IPS DF 6.9 (cell line): ENCODE measurements at regions not wholly inside any gene's neighbourhood (a gene's known extent, or its start where the extent isn't known, plus 50 kb on each side); places are given as distances from the start of the nearest gene placed in this dataset.

ENCODE experiments used
- DNase-seq: peaks from one replicate; pipeline ENCODE4 v3.0.0-alpha.2; 2013; ENCODE audit warnings: low read depth, low spot score
- H3K27ac ChIP-seq: one replicate; pipeline ENCODE4 v1.5.1; 2013; ENCODE audit warnings: low read length, control low read depth
- H3K27me3 ChIP-seq: 2 replicates; pipeline ENCODE4 v1.6.1; 2013; ENCODE audit warnings: mild to moderate bottlenecking, low read length; ENCODE audit not compliant: control insufficient read depth, insufficient read depth
- H3K36me3 ChIP-seq: 2 replicates; pipeline ENCODE4 v1.6.1; 2013; ENCODE audit warnings: low read length; ENCODE audit not compliant: control insufficient read depth, insufficient read depth
- H3K4me1 ChIP-seq: 2 replicates; pipeline ENCODE4 v1.6.1; 2013; ENCODE audit warnings: low read length; ENCODE audit not compliant: control insufficient read depth, insufficient read depth
- H3K4me3 ChIP-seq: 2 replicates; pipeline ENCODE4 v1.5.1; 2013; ENCODE audit warnings: mild to moderate bottlenecking, low read length
- H3K9me3 ChIP-seq: 2 replicates; pipeline ENCODE4 v1.6.1; 2013; ENCODE audit warnings: low read length, inconsistent platforms; ENCODE audit not compliant: control insufficient read depth, insufficient read depth
- WGBS: extraction: QIAGEN DNeasy Blood & Tissue Kit; methylation state at CpG from one replicate; pipeline ENCODE4 v1.1.7; 2013; ENCODE audit warnings: mixed read lengths, missing lambda C conversion rate; ENCODE audit not compliant: insufficient read length, insufficient coverage; 5-methylcytosine and 5-hydroxymethylcytosine counted together

- H3K4me1 ChIP-seq, result peaks cover 1% of the 10 kb centered on the region; the same call in 1 of the 2 replicates
- no peak overlapping the region for H3K4me3 ChIP-seq
- H3K27me3 ChIP-seq, result no peaks in the 10 kb centered on the region
- no peak for DNase-seq
- no CpG with 5 or more reads among the region's 2 CpGs for WGBS
- no peak overlapping the region for H3K27ac ChIP-seq
- H3K9me3 ChIP-seq, result no peaks in the 10 kb centered on the region
- no peaks in the 10 kb centered on the region for H3K36me3 ChIP-seq
Observed at GRCh38 chr3:144344925-144345548, 373.4 kb downstream of the DIPK2A start.

- H3K4me1 ChIP-seq, result peaks cover 1% of the 10 kb centered on the region; the same call in 1 of the 2 replicates
- no peak overlapping the region for H3K4me3 ChIP-seq
- WGBS, result no CpG with 5 or more reads among the region's 3 CpGs
- no peaks in the 10 kb centered on the region for H3K27me3 ChIP-seq
- H3K9me3 ChIP-seq, result no peaks in the 10 kb centered on the region
- no peaks in the 10 kb centered on the region for H3K36me3 ChIP-seq
- H3K27ac ChIP-seq, result no peak overlapping the region
- DNase-seq, result no peak
Observed at GRCh38 chr3:144350125-144350524, 378.5 kb downstream of the DIPK2A start.

DNA sequence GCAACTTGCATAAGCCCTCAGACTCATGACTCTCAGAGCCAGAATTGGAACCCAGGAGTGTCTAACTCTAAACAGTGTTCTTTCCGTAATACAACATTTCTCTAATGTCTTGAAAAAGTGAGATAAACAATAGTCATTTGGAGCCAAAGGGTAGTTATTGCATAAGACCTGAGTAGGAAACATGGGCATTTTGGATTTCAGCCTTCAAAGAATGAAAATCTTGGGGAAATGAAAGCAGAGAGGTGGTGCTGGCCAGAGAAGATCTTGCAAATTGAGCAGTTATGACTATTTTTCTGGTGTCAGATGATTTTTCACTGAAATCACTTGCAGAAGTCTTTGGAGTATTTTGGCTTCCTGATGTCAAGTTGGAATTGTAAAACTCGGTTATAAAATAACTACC, 379.4 kb downstream of the DIPK2A start:
- Histone ChIP-seq H3K36me3 (no peaks in the 10 kb centered on the region), H3K27me3 (no peaks in the 10 kb centered on the region), H3K9me3 (no peaks in the 10 kb centered on the region), H3K4me3 (no peak overlapping the region), H3K27ac (no peak overlapping the region), H3K4me1 (peaks cover 1% of the 10 kb centered on the region; the same call in 1 of the 2 replicates)
- no CpG with 5 or more reads among the region's 2 CpGs for WGBS
- no peak for DNase-seq

DNA sequence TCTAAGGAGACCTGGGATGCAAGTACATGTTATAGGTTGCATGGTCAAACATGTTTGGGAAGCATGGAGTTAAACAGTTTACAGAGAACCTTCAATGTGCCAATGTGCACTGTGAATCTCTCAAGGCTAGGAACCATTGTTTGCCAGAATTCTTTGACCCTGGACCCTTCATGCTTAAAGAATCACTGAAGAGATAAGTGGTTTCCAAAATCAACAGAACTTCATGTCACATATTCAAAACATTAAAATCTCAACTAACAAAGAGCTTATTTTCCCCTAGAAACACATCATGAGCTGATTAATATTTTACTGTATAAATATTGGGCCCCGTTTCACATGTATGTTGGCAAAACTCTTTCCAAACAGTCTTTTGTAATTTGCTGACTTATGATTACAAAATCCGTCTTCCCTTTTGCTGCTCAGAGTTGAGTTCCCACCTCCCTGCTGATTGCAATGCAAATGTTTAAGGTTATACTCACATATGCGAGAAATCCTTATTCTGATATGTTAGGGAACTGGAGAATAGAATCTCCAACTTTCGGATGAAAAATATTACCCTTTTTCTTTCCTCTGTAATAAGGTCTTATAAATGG, 380.2 kb downstream of the DIPK2A start:
- Histone ChIP-seq H3K9me3 (no peaks in the 10 kb centered on the region), H3K4me3 (no peak overlapping the region), H3K4me1 (no peaks in the 10 kb centered on the region), H3K36me3 (no peaks in the 10 kb centered on the region), H3K27me3 (no peaks in the 10 kb centered on the region), H3K27ac (no peak overlapping the region)
- DNase-seq, result no peak
- WGBS, result no CpG with 5 or more reads among the region's 4 CpGs

DNA sequence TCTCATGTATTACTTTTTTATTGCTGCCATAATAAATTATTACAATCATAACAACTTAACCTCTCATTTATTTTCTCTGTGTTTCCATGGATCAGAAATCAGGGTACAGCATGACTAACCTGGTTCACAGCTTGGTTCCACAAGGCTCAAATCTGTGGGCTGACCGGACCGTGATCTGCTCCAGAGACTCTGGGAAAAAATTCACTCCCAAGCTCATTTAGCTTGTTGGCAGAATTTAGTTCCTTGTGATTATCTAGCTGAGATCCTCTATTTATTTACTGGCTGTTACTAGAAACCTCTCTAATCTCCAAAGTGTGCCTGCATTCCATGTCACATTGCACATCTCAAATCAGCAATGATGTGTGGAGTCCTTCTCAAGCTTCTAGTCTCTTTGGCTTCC, 386.6 kb downstream of the DIPK2A start:
- no peak for DNase-seq
- no CpG with 5 or more reads among the region's 2 CpGs for WGBS
- H3K27ac ChIP-seq, result no peak overlapping the region

GRCh38 chr3:144361002-144361401, 389.4 kb downstream of the DIPK2A start:
- Histone ChIP-seq H3K27ac (no peak overlapping the region), H3K27me3 (no peaks in the 10 kb centered on the region), H3K4me1 (no peaks in the 10 kb centered on the region), H3K9me3 (no peaks in the 10 kb centered on the region), H3K4me3 (no peak overlapping the region), H3K36me3 (no peaks in the 10 kb centered on the region)
- DNase-seq, result no peak
- no CpG with 5 or more reads among the region's 1 CpG for WGBS

More for the DNA sequence above, 386.6 kb downstream of the DIPK2A start:
- Histone ChIP-seq H3K27me3 (no peaks in the 10 kb centered on the region), H3K9me3 (no peaks in the 10 kb centered on the region), H3K4me1 (no peaks in the 10 kb centered on the region), H3K36me3 (no peaks in the 10 kb centered on the region), H3K4me3 (no peak overlapping the region)

GRCh38 chr3:144362126-144362525, 390.5 kb downstream of the DIPK2A start:
- WGBS, result no CpG with 5 or more reads among the region's 3 CpGs

GRCh38 chr3:144363856-144364255, 392.2 kb downstream of the DIPK2A start:
- Histone ChIP-seq H3K27ac (no peak overlapping the region), H3K4me1 (no peaks in the 10 kb centered on the region), H3K9me3 (no peaks in the 10 kb centered on the region), H3K4me3 (no peak overlapping the region), H3K36me3 (no peaks in the 10 kb centered on the region), H3K27me3 (no peaks in the 10 kb centered on the region)
- no peak for DNase-seq
- no CpG with 5 or more reads among the region's 5 CpGs for WGBS

More at GRCh38 chr3:144362126-144362525, 390.5 kb downstream of the DIPK2A start:
- Histone ChIP-seq H3K36me3 (no peaks in the 10 kb centered on the region), H3K4me1 (no peaks in the 10 kb centered on the region), H3K4me3 (no peak overlapping the region), H3K27ac (no peak overlapping the region), H3K27me3 (no peaks in the 10 kb centered on the region), H3K9me3 (no peaks in the 10 kb centered on the region)
- DNase-seq, result no peak

DNA sequence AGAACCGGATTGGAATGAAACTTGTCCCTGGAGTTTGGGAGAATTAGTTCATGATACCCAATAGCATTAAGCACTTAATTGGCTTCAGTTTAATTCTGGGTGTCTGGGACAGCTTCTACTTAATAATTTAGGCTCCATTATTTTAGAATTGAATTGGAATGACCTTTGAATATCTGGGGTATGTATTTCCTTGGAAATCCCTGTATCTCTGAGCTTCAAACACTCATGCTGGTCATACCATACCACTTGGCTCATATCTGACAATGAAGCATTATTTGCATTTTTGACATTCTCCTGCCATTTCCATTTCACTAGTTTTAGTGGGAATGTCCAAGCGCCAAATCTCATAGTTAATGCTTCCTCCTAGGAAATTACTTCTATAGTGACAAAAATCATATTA, 393.1 kb downstream of the DIPK2A start:
- Histone ChIP-seq H3K36me3 (no peaks in the 10 kb centered on the region), H3K27ac (no peak overlapping the region), H3K4me1 (peaks cover 3% of the 10 kb centered on the region; the same call in 1 of the 2 replicates), H3K4me3 (no peak overlapping the region), H3K9me3 (no peaks in the 10 kb centered on the region), H3K27me3 (no peaks in the 10 kb centered on the region)
- DNase-seq, result no peak
- no CpG with 5 or more reads among the region's 2 CpGs for whole genome bisulfite sequencing

GRCh38 chr3:144369129-144369879, 397.7 kb downstream of the DIPK2A start:
- H3K36me3 ChIP-seq, result no peaks in the 10 kb centered on the region
- H3K4me1 ChIP-seq, result peaks cover 3% of the 10 kb centered on the region; the same call in 1 of the 2 replicates
- no peak overlapping the region for H3K4me3 ChIP-seq
- H3K27me3 ChIP-seq, result no peaks in the 10 kb centered on the region
- no CpG with 5 or more reads among the region's 2 CpGs for WGBS
- no peak for DNase-seq
- H3K27ac ChIP-seq, result no peak overlapping the region
- H3K9me3 ChIP-seq, result no peaks in the 10 kb centered on the region
